Pons (tissue), 1 donor: ENCODE measurements at regions not wholly inside any gene's neighbourhood (a gene's known extent, or its start where the extent isn't known, plus 50 kb on each side); places are given as distances from the start of the nearest gene placed in this dataset.

ENCODE experiments used
- DNase-seq: peaks from one replicate; pipeline ENCODE4 v3.0.0-alpha.2; 2016; ENCODE audit warnings: low spot score

DNA sequence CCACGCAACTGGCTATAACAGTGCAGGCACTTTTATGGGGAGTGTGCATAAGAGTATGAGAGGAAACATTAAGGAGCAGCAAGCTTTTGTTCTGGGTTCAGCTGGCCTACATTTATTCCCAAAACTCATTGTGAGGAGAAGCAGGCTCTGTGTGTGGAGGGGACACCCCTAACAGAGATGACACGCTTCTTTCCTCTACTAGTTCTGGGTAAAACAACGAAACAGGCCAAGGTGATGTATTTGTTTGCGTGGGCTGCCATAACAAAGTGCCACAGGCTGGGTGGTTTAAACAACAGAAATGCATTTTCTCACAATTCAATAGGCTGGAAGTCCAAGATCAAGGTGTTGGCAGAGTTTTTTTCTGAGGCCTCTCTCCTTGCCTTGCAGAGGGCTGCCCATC, 488.6 kb downstream of the MID1IP1 start:
- DNase-seq, result no peak

DNA sequence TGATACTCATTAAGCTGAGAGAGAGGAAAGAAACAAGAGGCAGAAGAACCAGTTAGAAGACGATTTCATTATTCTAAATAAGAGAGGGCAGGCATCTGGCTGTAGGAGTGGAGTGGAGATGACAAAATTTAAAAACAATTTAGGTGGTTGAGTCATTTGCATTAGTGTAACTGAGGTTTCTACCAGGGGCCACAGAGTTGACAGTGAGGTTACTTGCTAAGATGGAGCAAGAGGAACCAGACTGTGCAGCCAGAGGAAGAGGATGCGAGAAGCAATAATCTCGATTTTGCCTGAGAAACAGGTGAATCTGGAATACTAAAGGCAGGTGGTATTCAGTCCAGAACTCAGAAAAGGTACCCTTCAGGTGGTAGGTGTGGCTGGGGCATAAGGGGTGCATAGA, 491.9 kb downstream of the MID1IP1 start:
- DNase-seq, result no peak

DNA sequence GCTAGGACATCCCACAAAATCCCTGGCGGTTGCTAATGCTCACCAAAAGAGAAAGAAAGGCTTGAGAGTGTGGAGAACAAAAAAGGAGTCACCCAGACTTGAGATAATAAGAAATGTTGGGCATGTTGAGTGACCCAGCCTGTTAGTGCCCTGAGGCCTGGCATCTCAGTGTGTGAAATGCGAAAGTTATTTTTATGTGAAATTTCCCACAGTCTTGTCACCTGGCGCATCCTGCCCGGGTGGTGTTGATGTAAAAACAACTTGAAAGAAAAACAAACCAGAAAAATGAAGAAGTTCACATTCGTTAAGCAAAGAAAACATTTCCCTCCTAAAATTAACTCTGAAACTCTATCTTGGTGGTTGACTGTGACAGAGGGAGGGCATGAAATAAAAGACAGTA, 495.2 kb downstream of the MID1IP1 start:
- DNase-seq, result no peak

DNA sequence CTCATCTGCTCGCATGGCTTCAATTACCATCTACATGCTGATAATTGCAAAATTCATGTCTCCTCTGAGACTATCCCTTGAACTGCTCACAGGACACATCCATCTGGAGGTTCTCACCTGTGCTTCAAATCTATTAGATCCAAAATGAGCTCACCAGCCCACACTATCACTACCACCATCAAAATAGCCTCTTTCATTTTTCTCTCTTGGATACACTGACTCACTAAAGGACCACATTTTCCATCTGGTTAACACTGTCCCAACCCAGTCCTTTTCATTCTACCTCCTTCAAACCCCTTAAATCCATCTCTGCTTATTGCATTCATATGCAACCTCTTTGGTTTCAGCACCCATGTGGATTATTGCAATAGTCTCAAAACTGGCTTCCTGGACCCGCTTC, 497.6 kb downstream of the MID1IP1 start:
- DNase-seq, result no peak

GRCh38 chrX:39299615-39300014, 498.4 kb downstream of the MID1IP1 start:
- no peak for DNase-seq

DNA sequence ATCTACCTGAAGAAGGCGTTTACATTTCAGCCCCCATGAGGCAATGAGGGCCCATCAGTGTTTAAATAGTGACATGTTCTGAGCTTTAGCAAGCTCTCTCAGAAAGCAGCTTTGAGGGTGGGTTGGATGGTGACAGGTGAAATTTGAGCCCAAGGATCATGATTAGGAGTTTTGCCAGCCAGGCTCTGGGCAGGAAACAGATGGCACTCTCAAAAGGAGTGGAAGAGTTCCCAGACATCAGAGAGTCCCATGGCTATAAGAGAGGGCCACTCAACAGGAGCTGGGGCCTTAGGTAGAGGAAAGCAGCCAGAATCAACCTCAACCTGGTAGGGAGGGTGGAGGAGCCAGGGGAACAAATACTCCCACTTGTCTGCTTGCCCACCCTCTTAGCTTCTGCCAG, 499.8 kb downstream of the MID1IP1 start:
- no peak for DNase-seq

DNA sequence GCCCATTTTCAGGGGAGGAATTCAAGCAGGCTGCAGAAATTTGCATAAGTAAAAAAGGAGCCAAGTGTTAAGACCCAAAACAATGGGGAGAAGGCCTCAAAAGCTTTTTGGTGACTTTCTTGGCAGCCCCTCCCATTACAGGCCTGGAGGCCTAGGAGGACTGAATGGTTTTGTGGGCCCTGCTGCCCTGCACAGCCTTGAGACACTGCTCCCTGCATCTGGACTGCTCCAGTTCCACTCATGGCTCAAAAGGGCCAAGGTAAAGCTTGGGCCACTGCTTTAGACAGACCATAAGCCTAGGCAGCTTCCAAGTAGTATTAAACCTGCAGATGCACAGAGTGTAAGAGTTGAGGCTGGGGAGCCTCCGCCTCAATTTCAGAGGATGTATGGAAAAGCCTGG, 501.6 kb downstream of the MID1IP1 start:
- no peak for DNase-seq

- peak; percentile 85 for DNase-seq
Measured at GRCh38 chrX:39304746-39305145, 503.5 kb downstream of the MID1IP1 start.

GRCh38 chrX:39307488-39307887, 506.2 kb downstream of the MID1IP1 start:
- DNase-seq, result no peak

GRCh38 chrX:39308126-39308525, 506.9 kb downstream of the MID1IP1 start:
- DNase-seq, result no peak

- DNase-seq, result no peak
Measured at GRCh38 chrX:39309018-39309635, 507.9 kb downstream of the MID1IP1 start.

DNA sequence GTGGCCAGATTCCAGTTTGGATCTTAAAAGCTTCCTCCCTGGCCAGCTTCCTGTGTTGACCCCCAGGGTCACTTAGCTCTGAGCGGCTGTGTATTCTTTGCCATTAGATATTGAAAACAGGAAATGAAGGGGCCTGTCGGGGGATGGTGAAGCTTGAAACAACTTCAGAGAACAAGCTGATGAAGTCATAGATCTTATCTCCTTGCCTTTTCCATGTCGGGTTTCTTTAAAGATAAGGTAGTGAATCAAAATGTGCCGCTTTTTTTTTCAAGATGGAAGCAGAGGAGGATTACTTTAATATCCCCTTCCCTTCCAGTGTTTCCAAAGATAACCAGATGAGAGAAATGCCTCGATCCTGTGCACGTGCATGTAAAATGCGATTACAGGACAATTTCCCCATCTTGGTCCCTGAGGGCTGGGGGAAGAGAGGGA, 508.5 kb downstream of the MID1IP1 start:
- no peak for DNase-seq

- no peak for DNase-seq
Measured at GRCh38 chrX:39310891-39311290, 509.6 kb downstream of the MID1IP1 start.

GRCh38 chrX:39311646-39312045, 510.4 kb downstream of the MID1IP1 start:
- no peak for DNase-seq

- no peak for DNase-seq
Measured at GRCh38 chrX:39313146-39313545, 511.9 kb downstream of the MID1IP1 start.

GRCh38 chrX:39318506-39319343, 517.5 kb downstream of the MID1IP1 start:
- DNase-seq, result no peak

- DNase-seq, result no peak
Measured at GRCh38 chrX:39320165-39320564, 518.9 kb downstream of the MID1IP1 start.

- no peak for DNase-seq
Measured at GRCh38 chrX:39322496-39322895, 521.2 kb downstream of the MID1IP1 start.

DNA sequence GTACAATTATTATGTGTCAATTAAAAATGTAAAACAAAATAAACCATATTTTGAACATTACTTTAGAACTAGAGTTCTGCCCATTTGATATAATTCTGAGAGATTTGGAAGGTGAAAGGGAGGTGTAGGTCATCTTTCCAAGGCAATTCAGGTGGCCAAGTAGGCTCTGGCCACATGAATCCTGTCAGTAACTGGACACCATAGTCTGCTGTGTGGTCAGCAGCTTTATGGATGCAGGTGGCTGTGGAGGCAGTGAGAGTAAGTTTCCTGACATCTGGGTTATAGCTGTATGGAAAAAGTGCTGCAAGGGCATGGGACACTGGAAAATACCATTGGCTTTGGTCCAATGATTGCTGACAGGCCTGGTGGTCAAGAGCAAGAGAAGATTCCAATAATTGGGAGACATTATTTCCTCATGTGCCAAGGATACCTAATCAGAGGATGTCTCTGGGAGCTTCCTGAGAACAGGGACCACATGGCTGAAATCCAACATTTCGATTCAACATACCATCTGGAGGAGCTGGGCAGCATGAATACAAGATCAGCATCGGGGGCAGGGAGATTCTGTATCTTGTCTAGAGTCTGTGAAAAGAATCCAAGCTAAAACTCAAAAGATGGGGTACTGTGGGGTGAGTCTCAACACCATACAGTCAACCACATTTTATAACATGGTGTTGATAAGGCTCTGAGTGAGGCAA, 523.1 kb downstream of the MID1IP1 start:
- DNase-seq, result no peak

DNA sequence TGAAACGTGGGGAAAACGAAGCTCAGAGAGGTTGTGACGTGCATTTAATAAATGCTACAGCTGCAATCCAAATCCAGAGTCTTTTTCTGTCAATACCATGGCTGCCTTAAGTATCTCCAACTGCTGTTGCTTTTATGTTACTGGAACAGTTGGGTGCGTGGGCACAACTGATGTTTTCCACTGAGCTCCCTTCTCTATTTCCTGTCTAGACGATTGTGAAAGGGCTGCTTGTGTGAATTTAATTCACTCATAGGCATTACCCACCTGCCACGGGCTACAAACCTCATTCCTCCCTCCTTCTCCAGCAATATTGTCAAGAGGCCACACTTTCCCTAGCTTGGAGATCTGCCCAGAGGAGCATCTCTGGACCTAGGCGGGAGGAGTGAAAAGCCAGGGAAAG, 526.0 kb downstream of the MID1IP1 start:
- no peak for DNase-seq

GRCh38 chrX:39327705-39328104, 526.4 kb downstream of the MID1IP1 start:
- no peak for DNase-seq

- DNase-seq, result no peak
Measured at GRCh38 chrX:39328661-39329060, 527.4 kb downstream of the MID1IP1 start.

GRCh38 chrX:39331082-39331704, 529.9 kb downstream of the MID1IP1 start:
- no peak for DNase-seq
